ENCODE measurements at regions not wholly inside any gene's neighbourhood (a gene's known extent, or its start where the extent isn't known, plus 50 kb on each side); places are given as distances from the start of the nearest gene placed in this dataset.
"Not testable (repeated sequence)": the region's sequence is repeated elsewhere in the genome, so short reads cannot be mapped to it uniquely, and the experiment has no call there.

GRCh38 chr9:88918537-88918936, 72.7 kb upstream of the S1PR3 start:
- TF ChIP-seq TAF1 (IDR thresholded peaks at IDR 0.05; ENCODE audit: borderline replicate concordance, low read depth, low read length); POLR2A (IDR thresholded peaks at IDR 0.05; ENCODE audit: low read depth, low read length): not testable (repeated sequence)
